HG03175 (cell line): ENCODE measurements at regions not wholly inside any gene's neighbourhood (a gene's known extent, or its start where the extent isn't known, plus 50 kb on each side); places are given as distances from the start of the nearest gene placed in this dataset.
"Not testable (repeated sequence)": the region's sequence is repeated elsewhere in the genome, so short reads cannot be mapped to it uniquely, and the experiment has no call there.

Experiments used
- ATAC-seq: cut with Tn5 transposase; IDR thresholded peaks from one replicate; pipeline ENCODE4 v1.9.1; 2021; ENCODE audit warnings: mild to moderate bottlenecking, moderate library complexity; ENCODE audit not compliant: unreplicated experiment

DNA sequence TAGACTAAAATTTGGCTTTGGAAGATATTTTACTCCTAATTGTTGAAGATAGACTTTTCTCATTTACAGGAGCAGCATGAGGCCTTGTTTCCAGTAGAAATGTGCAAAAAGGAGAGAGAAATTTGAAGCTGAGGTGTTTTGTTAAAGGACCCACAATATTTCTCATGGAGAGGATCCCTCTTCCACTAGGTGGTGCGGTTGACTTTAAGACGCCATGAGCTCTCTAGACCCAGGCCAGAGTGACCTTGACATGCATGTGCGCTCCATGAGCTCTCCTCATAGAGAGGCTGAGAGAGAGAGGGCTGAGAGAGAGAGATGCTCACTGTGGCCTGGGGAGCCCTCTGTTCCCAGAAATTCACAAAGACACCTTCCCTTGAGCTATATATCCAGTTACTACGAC, 861.2 kb upstream of the EYS start:
- ATAC-seq: no peak

DNA sequence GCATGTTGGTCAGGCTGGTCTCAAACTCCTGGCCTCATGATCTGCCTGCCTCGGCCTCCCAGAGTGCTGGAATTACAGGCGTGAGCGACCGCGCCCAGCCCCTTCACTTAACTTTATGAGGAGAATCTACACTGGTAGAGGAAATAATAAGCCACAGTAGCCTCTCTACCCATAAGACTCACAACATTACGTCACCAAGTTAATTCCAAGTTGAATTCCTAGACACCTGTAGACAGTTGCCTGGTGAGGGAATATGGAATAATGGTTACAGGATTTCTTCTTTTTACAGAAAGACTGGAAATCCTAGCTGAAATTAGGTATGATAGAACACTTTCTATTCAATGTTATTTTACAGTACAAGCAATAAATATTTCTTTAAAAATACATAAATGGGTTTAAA, 854.5 kb upstream of the EYS start:
- ATAC-seq: no peak

DNA sequence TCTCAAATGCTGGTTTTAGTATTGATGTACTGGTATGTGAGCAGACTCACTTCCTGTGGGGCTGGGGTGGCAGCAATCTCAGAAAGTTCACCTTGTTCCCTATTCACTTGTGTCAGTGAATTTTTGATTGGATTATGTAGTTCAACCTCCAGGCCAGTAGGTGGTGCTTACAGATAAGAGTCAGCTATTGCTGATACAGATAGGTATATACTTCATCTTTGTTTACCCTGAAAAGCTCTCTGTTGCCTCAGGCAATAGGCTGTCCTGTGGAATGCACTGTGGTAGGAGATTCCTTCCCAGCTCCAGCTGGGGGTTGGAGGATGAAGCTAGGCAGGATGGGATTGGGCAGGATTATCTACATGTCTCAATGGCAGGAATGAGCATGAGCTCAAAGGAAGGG, 851.2 kb upstream of the EYS start:
- no peak for ATAC-seq

DNA sequence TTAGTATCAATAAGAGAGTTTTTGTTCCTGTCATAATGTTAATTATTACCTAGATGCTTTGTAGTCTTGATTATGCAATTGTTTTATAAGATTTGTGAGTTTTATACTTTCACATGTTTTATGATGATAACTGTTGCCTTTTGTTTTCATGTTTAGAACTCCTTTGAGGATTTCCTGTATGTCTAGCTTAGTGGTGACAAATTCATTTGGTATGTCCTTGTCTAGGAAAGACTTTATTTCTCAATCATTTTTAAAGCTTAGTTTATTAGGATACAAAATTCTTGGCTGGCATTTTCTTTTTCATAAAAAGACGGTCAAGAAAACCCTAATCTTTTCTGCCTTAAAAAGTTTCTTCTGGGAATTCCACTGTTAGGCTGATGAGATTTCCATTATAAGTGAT, 849.9 kb upstream of the EYS start:
- ATAC-seq: no peak

DNA sequence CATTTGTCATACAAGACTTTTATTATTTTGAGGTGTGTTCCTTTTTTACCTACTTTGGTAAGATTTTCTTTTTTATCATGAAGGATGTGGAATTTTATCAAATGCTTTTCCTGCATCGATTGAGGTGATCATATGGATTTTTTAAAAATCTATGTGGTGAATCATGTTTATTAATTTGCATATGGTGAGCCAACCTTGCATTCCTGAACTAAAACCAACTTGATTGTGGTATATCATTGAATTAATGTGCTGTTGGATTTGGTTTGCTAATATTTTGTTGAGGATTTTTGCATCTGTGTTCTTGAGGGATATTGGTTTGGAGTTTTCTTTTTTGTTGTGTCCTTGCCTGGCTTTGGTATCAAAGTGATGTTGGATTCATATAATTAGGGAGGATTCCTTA, 848.1 kb upstream of the EYS start:
- ATAC-seq: no peak

DNA sequence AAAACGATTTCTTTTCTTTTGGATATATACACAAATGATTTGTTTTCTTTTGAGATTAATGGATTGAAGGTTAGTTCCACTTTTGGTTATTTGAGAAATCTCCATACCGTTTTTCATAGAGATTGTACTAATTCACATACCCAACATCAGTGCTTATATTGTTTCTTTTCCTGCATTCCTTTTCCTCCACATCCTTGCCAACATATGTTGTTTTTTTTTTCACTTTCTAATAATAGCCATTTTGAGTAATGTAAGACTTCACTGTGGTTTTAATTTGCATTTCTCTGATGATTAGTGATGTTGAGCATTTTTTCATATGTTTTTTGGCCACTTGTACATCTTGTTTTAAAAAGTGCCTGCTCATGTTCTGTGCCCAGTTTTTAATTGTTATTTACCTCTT, 846.4 kb upstream of the EYS start:
- no peak for ATAC-seq

DNA sequence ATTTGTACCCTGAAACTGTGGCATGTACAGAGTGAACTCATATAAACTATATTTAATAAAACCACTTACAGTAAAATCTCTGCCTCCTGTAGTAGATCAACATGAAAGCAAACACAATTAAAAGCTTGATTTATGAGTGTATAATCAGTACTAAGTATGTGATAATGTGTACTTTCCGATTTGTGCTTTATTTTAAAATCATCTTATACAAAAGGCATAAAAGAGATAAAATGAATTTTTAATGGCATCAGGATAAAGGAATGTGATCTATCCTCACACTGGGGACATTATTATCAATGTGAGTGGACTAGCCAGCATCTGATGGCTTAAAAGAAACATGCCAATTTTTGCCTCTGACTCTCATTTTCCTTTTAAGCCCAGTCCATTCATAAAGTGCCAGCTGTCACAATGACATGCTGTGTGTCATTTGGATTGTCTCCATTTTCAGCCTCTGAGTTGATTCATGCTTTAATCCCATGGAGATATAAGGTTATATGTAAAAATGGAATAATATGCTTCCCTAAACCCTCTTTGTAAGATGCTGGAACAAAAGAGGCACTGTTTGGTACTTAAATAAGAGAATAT, 831.6 kb upstream of the EYS start:
- no peak for ATAC-seq

DNA sequence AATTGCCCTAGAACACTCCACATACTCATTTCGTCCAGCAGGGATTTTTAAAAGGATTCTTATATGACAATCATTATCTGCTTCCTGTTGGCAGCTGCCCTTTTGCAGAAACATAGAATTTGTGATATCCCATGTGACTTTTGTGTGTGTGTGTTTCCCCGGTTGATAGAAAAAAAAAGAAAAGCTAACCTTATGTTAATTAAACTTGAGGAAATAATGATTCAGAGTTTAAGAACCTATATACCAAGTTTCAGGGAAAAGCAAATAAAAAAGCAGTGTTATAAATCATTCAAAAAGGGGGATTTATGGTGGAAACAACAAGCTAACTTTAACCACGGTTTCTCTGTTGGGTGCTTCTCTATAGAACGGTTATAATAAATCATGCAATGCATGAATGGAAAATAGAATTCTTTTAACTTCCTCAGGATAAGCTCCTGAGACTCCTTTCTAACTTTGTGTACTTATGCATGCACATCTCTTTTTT, 826.9 kb upstream of the EYS start:
- no peak for ATAC-seq

DNA sequence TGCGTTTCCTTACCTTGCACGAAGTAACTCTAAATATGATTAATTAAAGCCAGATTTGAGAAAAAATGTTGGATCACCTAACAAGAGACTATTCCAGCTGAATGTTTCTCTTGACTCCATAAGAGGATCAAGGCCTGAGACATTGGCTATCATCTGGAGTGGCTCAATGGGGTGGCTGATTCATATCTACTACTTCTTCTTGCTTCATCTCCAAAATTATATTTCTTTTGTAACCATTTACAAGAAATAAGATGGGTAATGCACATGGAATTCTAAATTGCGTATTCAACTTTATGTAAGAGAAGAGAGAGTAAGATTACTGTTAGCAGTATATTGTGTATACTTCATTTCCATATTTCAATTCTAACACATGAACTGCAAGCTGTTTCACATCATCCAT, 819.0 kb upstream of the EYS start:
- no peak for ATAC-seq

DNA sequence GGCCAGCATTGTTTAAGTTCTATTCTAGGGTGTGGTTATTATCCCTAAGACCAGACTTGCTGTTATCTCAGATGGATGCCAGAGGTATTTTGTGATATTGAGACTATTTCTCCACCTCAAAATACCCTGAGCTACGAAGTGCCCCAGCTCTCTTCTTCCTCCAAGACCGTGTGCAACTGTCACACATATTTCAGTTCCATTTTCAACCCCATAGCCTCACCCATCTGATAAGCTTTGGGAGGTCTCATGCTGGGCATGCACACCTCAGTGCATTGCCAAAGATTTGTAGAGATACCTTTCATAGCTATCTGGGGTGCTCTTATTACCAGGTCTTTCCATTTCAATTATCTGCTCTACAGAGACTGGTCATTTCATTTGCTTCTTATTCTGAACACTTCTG, 815.8 kb upstream of the EYS start:
- ATAC-seq: no peak

DNA sequence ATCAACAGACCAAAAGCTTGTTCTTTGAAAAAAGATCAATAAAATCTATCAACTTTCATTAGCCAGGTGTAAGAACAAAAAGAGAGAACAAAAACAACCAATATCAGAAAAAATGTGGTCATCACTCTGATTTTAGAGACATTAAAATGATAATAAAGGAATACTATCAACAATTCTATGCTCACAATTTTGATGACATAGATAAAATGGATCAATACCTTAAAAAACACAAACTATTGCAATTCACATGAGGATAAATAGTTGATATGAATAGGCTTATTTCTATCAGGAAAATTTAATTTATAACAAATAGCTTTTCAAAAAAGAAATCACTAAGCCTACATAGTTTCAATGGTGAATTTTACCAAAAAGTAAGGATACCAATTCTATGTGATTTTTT, 809.4 kb upstream of the EYS start:
- no peak for ATAC-seq

DNA sequence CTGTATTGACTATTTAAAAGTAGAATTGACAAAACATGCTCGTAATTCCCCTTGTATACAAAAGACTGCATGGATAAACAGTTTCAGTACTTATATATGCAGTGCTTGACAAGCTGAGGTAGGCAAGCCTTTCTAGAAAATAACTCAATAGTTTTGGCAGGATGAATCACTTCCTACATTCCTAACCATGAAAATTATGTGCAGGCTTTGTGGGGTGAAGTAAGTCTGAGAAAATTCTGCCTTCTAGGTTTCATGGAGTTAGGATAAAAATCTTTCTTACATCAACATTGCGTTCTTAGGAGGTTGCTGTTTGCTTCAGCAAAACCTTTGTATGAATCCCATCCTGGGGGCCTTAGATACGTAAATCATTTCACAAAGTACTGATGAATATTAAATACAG, 801.4 kb upstream of the EYS start:
- no peak for ATAC-seq

DNA sequence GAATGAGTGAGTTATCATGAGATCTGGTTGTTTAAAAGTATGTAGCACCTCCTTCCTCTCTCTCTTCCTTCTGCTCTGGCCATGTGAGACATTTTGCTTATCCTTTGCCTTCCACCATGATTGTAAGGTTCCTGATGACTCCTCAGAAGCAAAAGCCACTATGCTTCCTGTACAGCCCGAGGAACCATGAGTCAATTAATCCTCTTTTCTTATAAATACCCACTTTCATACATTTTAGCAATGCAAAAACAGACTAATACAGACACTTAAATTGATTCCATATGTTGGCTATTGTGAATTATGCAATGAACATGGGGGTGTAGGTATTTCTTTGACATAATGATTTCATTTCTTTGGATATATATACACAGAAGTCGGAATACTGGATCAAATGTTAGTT, 792.8 kb upstream of the EYS start:
- no peak for ATAC-seq

DNA sequence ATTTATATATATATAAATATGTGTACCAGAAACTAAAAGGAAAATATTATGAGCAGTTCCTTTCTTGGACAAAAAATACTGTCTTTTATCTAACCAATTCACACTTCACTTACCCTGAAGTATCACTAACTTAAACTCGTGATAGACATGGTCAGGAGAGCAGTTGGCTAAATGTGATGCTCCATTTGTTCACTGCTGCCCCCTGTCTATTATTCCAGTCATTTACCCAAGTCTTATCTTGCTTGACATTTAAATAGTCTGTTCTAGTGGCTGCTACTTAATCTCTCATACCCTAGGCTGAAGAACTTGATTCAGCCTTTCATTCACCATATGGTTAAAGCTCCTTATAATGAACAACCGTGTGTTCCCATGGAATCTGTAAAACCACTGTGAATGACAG, 789.6 kb upstream of the EYS start:
- no peak for ATAC-seq

DNA sequence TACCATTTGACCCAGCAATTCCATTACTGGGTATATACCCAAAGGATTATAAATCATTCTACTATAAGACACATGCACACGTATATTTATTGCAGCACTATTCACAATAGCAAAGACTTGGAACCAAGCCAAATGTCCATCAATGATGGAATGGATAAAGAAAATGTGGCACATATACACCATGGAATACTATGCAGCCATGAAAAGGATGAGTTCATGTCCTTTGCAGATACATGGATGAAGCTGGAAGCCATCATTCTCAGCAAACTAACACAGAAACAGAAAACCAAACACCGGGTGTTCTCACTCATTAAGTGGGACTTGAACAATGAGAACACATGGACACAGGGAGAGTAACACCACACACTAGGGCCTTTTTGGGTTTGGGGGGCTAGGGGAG, 787.6 kb upstream of the EYS start:
- not testable (repeated sequence) for ATAC-seq

DNA sequence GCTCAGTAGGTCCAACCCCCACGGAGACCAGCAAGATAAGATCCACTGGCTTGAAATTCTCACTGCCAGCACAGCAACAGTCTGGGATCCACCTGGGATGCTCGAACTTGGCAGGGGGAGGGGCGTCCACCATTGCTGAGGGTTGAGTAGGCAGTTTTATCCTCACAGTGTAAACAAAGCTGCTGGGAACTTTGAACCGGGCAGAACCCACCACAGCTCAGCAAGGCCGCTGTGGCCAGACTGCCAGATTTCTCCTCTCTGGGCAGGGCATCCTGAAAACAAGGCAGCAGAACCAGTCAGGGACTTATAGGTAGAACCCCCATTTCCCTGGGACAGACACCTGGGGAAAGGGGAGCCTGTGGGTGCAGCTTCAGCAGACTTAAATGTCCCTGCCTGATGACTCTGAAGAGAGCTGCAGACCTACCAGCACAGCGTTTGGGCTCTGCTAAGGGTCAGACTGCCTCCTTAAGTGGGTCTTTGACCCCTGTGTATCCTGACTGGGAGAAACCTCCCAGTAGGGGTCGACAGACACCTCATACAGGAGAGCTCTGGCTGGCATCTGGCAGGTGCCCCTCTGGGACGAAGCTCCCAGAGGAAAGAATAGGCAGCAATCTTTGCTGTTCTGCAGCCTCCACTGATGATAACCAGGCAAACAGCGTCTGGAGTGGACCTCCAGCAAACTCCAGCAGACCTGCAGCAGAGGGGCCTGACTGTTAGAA, 782.4 kb upstream of the EYS start:
- no peak for ATAC-seq

DNA sequence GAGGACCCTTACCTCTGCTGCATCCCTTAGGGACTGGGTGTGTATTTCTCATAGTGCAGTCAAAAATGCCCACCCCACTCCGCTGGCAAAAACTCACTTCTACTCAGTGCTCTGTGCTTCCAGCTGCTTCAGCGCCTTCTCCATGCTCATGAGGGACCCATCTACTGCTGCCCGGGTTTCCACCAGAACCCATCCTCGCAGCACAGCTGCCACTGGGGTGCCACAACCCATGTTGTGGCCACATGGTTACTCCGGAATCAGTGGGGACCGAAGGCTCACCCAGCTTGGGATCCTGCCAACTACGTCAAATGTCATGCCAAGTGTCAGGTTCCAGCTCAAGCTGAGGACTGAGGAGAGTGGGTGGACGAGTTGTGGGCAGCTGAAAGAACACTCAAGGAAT, 774.2 kb upstream of the EYS start:
- no peak for ATAC-seq

DNA sequence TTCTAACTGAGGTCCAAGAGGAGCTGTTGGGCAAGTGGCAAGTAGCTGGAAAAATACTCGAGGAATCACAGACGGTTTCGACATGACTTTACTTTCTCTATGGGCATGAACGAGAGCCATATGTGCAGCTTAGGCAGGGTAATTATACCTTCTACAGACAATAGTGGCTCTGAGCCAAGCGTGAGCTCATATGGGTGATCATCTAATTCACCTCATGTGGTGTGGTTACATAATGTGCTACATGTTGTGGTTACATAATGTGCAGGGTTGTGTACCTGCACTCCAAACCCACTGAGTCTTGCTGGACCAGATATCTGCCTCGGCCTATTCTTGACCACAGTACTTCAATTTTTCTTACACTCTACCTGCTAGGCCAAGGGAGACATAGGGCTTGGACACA, 771.7 kb upstream of the EYS start:
- no peak for ATAC-seq

DNA sequence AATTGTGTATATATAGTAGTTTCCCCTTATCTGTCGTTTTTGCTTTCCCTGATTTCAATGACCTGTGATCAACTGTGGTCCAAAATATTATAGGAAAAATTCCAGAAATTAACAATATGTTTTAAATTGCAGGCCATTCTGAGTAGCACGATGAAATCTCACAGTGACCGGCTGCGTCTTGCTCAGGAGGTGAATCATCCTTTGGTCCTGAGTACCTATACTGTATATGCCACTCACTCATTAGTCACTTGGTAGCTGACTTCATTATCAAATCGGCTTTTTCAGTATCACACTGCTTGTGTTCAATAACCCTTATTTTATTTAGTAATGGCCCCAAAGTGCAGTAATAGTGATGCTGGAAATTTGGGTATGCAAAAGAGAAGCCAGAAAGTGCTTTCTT, 728.3 kb upstream of the EYS start:
- ATAC-seq: no peak

DNA sequence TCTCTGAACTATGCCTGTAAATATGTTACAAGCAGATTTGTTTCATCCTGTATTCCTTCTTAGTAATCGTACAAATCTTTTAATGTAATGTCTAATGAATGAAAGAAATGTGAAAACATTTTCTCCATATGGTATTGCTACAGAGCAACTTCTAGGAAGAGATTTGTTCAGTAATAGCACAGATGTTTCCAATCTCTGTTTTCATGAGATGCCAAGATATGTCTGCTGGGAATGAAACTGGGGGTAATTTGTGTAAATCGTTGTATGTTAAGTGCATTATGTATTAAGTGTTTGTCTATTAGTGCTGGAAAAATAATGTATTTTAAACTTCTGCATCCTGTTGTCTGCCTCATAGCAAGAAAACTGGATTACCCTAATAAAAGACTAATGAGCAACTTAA, 722.2 kb upstream of the EYS start:
- ATAC-seq: no peak

DNA sequence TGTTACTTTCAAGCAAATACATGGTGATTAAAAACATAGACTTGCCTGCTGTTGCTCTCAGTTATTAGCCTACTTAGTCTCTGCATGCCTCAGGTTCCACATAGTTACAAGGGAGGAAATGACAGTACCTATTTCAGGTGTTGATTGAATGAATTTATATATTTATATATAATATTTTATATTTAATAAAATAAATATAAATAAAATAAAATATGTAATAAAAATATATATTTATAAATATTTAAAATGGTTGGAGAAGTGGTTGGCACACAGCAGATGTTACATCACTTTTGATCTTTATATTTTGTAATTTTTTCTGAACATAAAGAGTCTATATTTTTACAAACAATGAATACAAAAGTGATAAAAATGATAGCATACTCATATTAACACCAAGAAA, 716.0 kb upstream of the EYS start:
- no peak for ATAC-seq

DNA sequence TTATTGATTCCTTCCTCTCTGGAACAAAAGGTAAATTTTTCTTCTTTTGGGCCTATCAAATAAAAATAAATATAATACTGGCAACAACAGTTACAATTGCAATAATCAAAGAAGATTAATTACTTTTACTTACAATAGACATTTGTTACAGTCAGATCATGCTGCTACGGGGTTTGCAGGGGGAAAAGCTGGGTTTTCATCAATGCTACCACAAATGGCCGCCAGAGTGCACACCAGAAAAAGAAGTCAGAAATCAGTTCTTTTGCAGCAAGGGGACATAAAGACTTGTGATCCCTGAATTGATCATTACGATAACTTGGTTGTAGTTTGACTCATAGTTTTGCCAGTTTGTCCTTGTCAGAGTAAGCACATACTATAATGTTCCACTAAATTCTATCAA, 714.5 kb upstream of the EYS start:
- no peak for ATAC-seq

DNA sequence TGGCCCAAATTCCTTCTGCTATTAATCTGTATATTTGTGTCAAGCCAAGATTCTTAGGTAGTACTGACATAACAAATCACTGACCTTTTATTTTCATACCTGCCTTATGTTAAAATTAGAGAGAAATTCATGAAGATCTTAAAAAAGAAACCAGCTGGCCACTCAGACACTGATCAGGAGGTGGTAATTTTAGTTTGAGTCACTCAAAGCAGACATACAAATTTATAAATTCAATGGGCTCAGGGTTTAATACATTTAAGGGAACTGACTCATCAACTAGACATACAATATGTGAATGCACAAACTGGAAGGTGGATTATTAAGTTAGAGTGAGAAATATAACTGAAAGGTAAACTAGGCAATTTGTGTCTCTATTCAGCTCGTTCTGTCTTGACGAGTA, 711.9 kb upstream of the EYS start:
- ATAC-seq: no peak
